ENCODE measurements at regions not wholly inside any gene's neighbourhood (a gene's known extent, or its start where the extent isn't known, plus 50 kb on each side); places are given as distances from the start of the nearest gene placed in this dataset.

DNA sequence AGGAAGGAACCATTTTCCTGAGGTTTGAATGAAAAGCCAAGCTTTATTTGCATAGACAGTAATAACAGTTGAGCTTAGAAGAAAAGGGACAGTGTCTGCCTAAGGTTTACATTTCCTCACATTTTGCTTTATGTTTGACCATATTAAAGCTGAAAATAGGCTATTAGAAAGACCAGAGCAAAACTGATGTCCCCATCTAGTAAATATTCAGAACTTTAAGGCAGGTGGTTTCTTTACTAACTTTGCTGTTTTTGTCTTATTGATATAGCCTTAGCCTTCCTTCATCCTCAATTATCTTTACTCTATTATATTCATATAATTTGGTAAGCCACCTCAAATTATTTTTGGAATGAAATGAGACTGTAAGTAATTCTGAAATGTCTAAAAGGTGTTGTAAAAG is 53.6 kb upstream of the LAPTM5 start:
- H3K9me2 ChIP-seq (ENCODE audit: insufficient read depth) = no peaks in the 10 kb centered on the region
- H3K4me2 ChIP-seq (ENCODE audit: unreplicated experiment) = no peak overlapping the region
- H3K9me3 ChIP-seq (ENCODE audit: low read depth) = no peaks in the 10 kb centered on the region
- TF ChIP-seq EZH2phosphoT487 (IDR thresholded peaks at IDR 0.05; ENCODE audit: insufficient read depth, low read depth) (no peak), EZH2 (IDR thresholded peaks at IDR 0.05; ENCODE audit: insufficient read depth, poor library complexity, severe bottlenecking) (no peak)
- in situ Hi-C loops (cut with MboI) = no loop called here
- no peak overlapping the region for H2AFZ ChIP-seq
- DNase-seq = no peak
- peaks cover 42% of the 10 kb centered on the region for H3K4me1 ChIP-seq (ENCODE audit: insufficient read depth)
- no peak overlapping the region for H3K9ac ChIP-seq
- H3K4me3 ChIP-seq = no peak overlapping the region
- no peak overlapping the region for H3K27ac ChIP-seq
- no peaks in the 10 kb centered on the region for H4K20me1 ChIP-seq (ENCODE audit: insufficient read depth)
- no peaks in the 10 kb centered on the region for H3K36me3 ChIP-seq (ENCODE audit: low read depth)
- peaks cover 24% of the 10 kb centered on the region; the same call in 1 of the 2 replicates for H3F3A ChIP-seq (ENCODE audit: insufficient read depth)
- no peaks in the 10 kb centered on the region for H3K27me3 ChIP-seq (replicated peaks; ENCODE audit: insufficient read depth)
- H3K79me2 ChIP-seq (ENCODE audit: insufficient read depth) = no peaks in the 10 kb centered on the region

- Histone ChIP-seq H3F3A (ENCODE audit: insufficient read depth) (peaks cover 24% of the 10 kb centered on the region; the same call in 1 of the 2 replicates), H3K36me3 (ENCODE audit: low read depth) (no peaks in the 10 kb centered on the region), H2AFZ (no peak overlapping the region), H3K4me1 (ENCODE audit: insufficient read depth) (peaks cover 38% of the 10 kb centered on the region), H3K27me3 (replicated peaks; ENCODE audit: insufficient read depth) (no peaks in the 10 kb centered on the region), H3K79me2 (ENCODE audit: insufficient read depth) (no peaks in the 10 kb centered on the region), H3K4me2 (ENCODE audit: unreplicated experiment) (peak overlapping the region; percentile 68), H3K9me2 (ENCODE audit: insufficient read depth) (no peaks in the 10 kb centered on the region), H3K27ac (no peak overlapping the region), H3K9ac (no peak overlapping the region), H3K9me3 (ENCODE audit: low read depth) (no peaks in the 10 kb centered on the region), H3K4me3 (no peak overlapping the region), H4K20me1 (ENCODE audit: insufficient read depth) (no peaks in the 10 kb centered on the region)
- in situ Hi-C loops (cut with MboI) = no loop called here
- WGBS, 2 experiments (ENCODE audit: low coverage in 1 of 2, low lambda C conversion rate in 2 of 2, missing lambda C conversion rate in 2 of 2) = 88% methylated on average over 12 of the region's 12 CpGs
- DNase-seq = no peak
- TF ChIP-seq EZH2phosphoT487 (IDR thresholded peaks at IDR 0.05; ENCODE audit: insufficient read depth, low read depth) = no peak
- TF ChIP-seq EZH2 (IDR thresholded peaks at IDR 0.05; ENCODE audit: insufficient read depth, poor library complexity, severe bottlenecking) = no peak
Observed at GRCh38 chr1:30810416-30811080, 53.0 kb upstream of the LAPTM5 start.

- H3K9me2 ChIP-seq (ENCODE audit: insufficient read depth) = no peaks in the 10 kb centered on the region
- no peak overlapping the region for H3K9ac ChIP-seq
- in situ Hi-C loops (cut with MboI) = no loop called here
- peak overlapping the region; percentile 17; the same call in 1 of the 2 replicates for H3K4me3 ChIP-seq
- no peaks in the 10 kb centered on the region for H3K9me3 ChIP-seq (ENCODE audit: low read depth)
- WGBS, 2 experiments (ENCODE audit: low coverage in 1 of 2, low lambda C conversion rate in 2 of 2, missing lambda C conversion rate in 2 of 2) = 41 to 42% methylated on average over 14 of the region's 14 CpGs
- no peaks in the 10 kb centered on the region for H3K27me3 ChIP-seq (replicated peaks; ENCODE audit: insufficient read depth)
- no peak overlapping the region; the same call in 1 of the 2 replicates for H2AFZ ChIP-seq
- H3K36me3 ChIP-seq (ENCODE audit: low read depth) = no peaks in the 10 kb centered on the region
- DNase-seq = peak; percentile 90
- H3K79me2 ChIP-seq (ENCODE audit: insufficient read depth) = no peaks in the 10 kb centered on the region
- peak overlapping the region; percentile 68 for H3K4me2 ChIP-seq (ENCODE audit: unreplicated experiment)
- peaks cover 38% of the 10 kb centered on the region for H3K4me1 ChIP-seq (ENCODE audit: insufficient read depth)
- peaks cover 24% of the 10 kb centered on the region; the same call in 1 of the 2 replicates for H3F3A ChIP-seq (ENCODE audit: insufficient read depth)
- TF ChIP-seq EZH2phosphoT487 (IDR thresholded peaks at IDR 0.05; ENCODE audit: insufficient read depth, low read depth) (no peak), EZH2 (IDR thresholded peaks at IDR 0.05; ENCODE audit: insufficient read depth, poor library complexity, severe bottlenecking) (no peak)
- no peaks in the 10 kb centered on the region for H4K20me1 ChIP-seq (ENCODE audit: insufficient read depth)
- H3K27ac ChIP-seq = peak overlapping the region; percentile 45
Observed at GRCh38 chr1:30809514-30810263, 52.1 kb upstream of the LAPTM5 start.

GRCh38 chr1:30808067-30808662 is 50.6 kb upstream of the LAPTM5 start:
- Histone ChIP-seq H3K27ac (no peak overlapping the region), H3K9ac (no peak overlapping the region)

More at GRCh38 chr1:30808067-30808662, 50.6 kb upstream of the LAPTM5 start:
- Histone ChIP-seq H3K4me1 (ENCODE audit: insufficient read depth) (peaks cover 38% of the 10 kb centered on the region), H3K9me2 (ENCODE audit: insufficient read depth) (no peaks in the 10 kb centered on the region), H3K4me2 (ENCODE audit: unreplicated experiment) (no peak overlapping the region), H3F3A (ENCODE audit: insufficient read depth) (peaks cover 24% of the 10 kb centered on the region; the same call in 1 of the 2 replicates), H3K27me3 (replicated peaks; ENCODE audit: insufficient read depth) (no peaks in the 10 kb centered on the region), H3K36me3 (ENCODE audit: low read depth) (no peaks in the 10 kb centered on the region), H2AFZ (no peak overlapping the region), H3K79me2 (ENCODE audit: insufficient read depth) (no peaks in the 10 kb centered on the region), H4K20me1 (ENCODE audit: insufficient read depth) (no peaks in the 10 kb centered on the region), H3K4me3 (no peak overlapping the region), H3K9me3 (ENCODE audit: low read depth) (no peaks in the 10 kb centered on the region)
- in situ Hi-C loops (cut with MboI) = no loop called here
- 93 to 97% methylated on average over 3 of the region's 3 CpGs for WGBS, 2 experiments (ENCODE audit: low coverage in 1 of 2, low lambda C conversion rate in 2 of 2, missing lambda C conversion rate in 2 of 2)
- TF ChIP-seq EZH2 (IDR thresholded peaks at IDR 0.05; ENCODE audit: insufficient read depth, poor library complexity, severe bottlenecking) (no peak), EZH2phosphoT487 (IDR thresholded peaks at IDR 0.05; ENCODE audit: insufficient read depth, low read depth) (no peak)
- no peak for DNase-seq

All from GM23248 (cell line).